ENCODE measurements at regions not wholly inside any gene's neighbourhood (a gene's known extent, or its start where the extent isn't known, plus 50 kb on each side); places are given as distances from the start of the nearest gene placed in this dataset.

DNA sequence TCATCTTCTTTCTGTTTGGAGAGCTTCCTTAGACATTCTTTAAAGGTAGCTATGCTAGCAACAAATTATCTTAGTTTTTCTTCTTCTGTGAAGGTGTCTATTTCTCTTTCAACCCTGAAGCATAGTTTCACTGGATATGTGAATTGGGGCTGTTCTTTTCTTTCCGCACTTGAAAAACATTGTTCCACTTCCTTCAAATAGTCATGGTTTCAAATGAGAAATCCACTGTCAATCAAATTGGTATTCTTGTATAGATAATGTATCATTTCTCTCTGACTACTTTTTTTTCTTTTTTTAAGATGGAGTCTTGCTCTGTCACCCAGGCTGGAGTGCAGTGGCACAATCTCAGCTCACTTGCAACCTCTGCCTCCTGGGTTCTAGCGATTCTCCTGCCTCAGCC lies 254.0 kb downstream of the ANAPC1 start:
- DNase-seq (ENCODE audit: low read depth) = no peak
- H3K4me3 ChIP-seq (ENCODE audit: control insufficient read depth, low read depth, low read length) = no peak overlapping the region
- TF ChIP-seq, protein P1, sequence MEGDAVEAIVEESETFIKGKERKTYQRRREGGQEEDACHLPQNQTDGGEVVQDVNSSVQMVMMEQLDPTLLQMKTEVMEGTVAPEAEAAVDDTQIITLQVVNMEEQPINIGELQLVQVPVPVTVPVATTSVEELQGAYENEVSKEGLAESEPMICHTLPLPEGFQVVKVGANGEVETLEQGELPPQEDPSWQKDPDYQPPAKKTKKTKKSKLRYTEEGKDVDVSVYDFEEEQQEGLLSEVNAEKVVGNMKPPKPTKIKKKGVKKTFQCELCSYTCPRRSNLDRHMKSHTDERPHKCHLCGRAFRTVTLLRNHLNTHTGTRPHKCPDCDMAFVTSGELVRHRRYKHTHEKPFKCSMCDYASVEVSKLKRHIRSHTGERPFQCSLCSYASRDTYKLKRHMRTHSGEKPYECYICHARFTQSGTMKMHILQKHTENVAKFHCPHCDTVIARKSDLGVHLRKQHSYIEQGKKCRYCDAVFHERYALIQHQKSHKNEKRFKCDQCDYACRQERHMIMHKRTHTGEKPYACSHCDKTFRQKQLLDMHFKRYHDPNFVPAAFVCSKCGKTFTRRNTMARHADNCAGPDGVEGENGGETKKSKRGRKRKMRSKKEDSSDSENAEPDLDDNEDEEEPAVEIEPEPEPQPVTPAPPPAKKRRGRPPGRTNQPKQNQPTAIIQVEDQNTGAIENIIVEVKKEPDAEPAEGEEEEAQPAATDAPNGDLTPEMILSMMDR (IDR thresholded peaks at IDR 0.05; ENCODE audit: control insufficient read depth, insufficient read depth, low read depth, low read length, missing control alignments) = no peak

DNA sequence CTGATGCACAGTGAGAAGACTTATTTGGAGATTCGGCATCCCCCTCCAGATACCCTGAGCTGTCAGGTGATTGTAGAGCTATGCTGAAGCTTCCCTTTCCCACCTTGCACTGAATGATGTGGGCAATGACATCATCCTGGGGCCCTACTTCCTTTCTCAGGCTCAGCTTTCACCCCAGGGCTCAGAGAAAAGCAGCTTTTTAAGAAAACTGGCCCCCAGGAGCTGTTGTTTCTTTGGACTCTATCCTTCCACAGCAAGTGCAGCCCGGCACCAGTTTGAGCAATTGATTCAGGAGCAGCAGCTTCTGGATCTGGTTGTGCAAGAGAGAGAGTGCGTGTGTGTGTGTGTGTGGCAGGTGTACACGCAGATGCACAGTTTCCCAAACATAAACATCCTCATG lies 251.3 kb downstream of the ANAPC1 start:
- H3K4me3 ChIP-seq (ENCODE audit: control insufficient read depth, low read depth, low read length) = no peak overlapping the region
- no peak for DNase-seq (ENCODE audit: low read depth)
- TF ChIP-seq, protein P1 (IDR thresholded peaks at IDR 0.05; ENCODE audit: control insufficient read depth, insufficient read depth, low read depth, low read length, missing control alignments) = no peak

DNA sequence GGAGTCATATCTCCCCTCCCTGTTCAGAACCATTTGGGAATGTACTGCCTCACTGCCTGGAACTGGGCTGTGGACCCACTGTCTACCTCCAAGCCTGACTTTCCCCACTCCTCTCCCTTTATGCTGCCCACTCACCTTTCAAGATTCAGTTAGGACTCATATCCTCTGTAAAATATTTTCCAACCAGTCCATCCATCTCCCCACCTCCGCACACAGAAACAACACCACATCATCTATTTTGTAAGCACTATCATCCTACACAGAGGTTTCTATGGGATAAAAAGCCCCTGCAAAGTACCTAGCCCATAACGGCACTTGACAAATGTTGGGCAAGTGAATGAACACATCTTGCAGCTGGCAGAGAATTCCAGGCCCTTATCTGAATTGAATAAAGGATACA lies 250.8 kb downstream of the ANAPC1 start:
- TF ChIP-seq, protein P1 (IDR thresholded peaks at IDR 0.05; ENCODE audit: control insufficient read depth, insufficient read depth, low read depth, low read length, missing control alignments) = no peak
- no peak overlapping the region for H3K4me3 ChIP-seq (ENCODE audit: control insufficient read depth, low read depth, low read length)

DNA sequence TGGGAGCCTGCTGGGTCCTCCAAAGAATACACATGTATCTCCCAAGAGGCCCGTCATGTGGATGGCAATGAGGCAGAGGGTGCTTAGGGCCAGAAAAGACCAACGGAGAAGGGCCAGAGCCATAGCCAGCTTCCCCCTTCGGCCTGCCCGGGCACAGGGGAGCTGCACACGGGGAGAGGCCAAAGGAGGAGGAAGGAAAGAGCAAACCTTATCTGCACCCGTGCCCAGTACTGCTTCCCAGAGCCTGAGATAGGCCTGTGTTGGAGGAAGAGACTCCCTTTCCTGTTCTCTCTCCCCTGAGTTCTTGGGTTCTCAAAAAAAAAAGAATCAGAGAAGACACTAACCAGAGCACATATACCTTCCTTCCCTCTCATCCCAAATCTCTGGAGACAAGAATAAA lies 250.3 kb downstream of the ANAPC1 start:
- H3K4me3 ChIP-seq (ENCODE audit: control insufficient read depth, low read depth, low read length) = no peak overlapping the region
- DNase-seq (ENCODE audit: low read depth) = no peak
- TF ChIP-seq, protein P1 (IDR thresholded peaks at IDR 0.05; ENCODE audit: control insufficient read depth, insufficient read depth, low read depth, low read length, missing control alignments) = no peak

More for the DNA sequence above, 250.8 kb downstream of the ANAPC1 start:
- DNase-seq (ENCODE audit: low read depth) = no peak

DNA sequence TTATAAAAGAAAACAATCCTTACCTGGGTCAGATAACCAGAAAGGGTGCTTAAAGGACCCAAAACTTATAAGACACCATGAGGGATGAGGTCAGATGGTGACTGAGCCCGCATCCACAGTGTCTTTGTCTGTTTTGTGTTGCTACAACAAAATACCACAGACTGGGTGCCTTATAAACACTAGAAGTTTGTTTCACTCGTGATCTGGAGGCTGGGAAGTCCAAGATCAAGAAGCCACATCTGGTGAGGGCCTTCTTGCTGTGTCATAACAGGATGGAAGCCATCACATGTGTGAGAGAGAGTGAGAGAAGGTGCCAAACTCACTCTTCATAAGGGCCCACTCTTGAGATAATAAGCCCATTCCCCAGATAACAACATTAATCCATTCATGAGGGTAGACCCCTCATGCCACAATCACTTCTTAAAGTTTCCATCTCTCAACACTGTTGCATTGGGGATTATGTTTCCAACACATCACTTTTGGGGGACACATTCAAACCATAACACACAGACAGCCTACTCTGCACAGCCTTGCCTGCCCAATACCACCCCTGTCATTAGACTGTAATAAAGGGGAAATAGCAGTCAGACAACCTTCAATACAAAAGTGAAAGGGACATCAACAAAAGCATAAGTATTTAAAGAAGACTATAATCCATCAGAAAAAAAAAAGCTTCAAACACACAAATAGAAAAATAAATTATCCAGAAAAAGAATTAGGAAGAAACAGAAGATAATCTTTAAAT lies 249.8 kb downstream of the ANAPC1 start:
- TF ChIP-seq, protein P1 (IDR thresholded peaks at IDR 0.05; ENCODE audit: control insufficient read depth, insufficient read depth, low read depth, low read length, missing control alignments) = no peak
- no peak for DNase-seq (ENCODE audit: low read depth)
- H3K4me3 ChIP-seq (ENCODE audit: control insufficient read depth, low read depth, low read length) = no peak overlapping the region

DNA sequence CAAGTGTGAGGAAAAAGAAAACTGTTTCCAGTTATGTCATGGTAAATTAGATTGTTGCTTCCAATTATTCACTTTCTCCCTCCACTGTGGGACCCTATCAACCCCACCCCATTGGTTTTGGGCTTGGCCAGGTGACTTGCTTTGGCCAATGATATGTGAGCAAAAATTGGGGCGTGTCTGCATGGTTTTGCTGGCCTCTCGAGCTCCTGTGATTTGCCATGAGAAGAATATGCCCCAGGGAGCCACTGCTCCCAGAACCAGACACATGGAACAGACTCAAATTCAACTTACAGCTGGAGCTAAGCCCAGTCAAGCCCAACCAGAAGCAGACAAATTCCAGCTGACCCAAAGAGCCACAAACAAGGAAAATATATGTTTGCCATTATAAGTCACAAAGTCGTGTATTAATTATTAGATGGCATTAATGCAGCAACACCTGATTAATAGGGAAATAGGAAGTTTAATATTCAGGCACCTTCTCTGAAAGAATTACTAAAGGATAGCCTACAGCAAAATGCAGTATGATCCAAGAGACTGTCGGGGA lies 248.9 kb downstream of the ANAPC1 start:
- H3K4me3 ChIP-seq (ENCODE audit: control insufficient read depth, low read depth, low read length) = no peak overlapping the region
- DNase-seq (ENCODE audit: low read depth) = no peak
- TF ChIP-seq, protein P1 (IDR thresholded peaks at IDR 0.05; ENCODE audit: control insufficient read depth, insufficient read depth, low read depth, low read length, missing control alignments) = no peak

Measured in AG09309 (cell line).